ENCODE measurements at regions not wholly inside any gene's neighbourhood (a gene's known extent, or its start where the extent isn't known, plus 50 kb on each side); places are given as distances from the start of the nearest gene placed in this dataset.

GRCh38 chr13:37493775-37494174 is 104.8 kb downstream of the POSTN start:
- H3K4me3 ChIP-seq (ENCODE audit: insufficient read length, low read depth) = no peak overlapping the region
- H3K9me3 ChIP-seq (ENCODE audit: insufficient read depth, low read length) = no peaks in the 10 kb centered on the region
- no peaks in the 10 kb centered on the region for H3K36me3 ChIP-seq (ENCODE audit: insufficient read depth, insufficient read length, low read length)
- no peak for DNase-seq (ENCODE audit: low read depth, low spot score)
- no peak for TF ChIP-seq SUZ12 (IDR thresholded peaks at IDR 0.05; ENCODE audit: extremely low read depth, insufficient read depth, insufficient read length)
- TF ChIP-seq ZNF274 (IDR thresholded peaks at IDR 0.05; ENCODE audit: low read depth, low read length) = no peak
- no peak for TF ChIP-seq YY1 (IDR thresholded peaks at IDR 0.05; ENCODE audit: insufficient read depth, insufficient read length)
- H3K9ac ChIP-seq (ENCODE audit: insufficient read length, low read depth) = no peak overlapping the region
- no peaks in the 10 kb centered on the region for H3K4me1 ChIP-seq (ENCODE audit: insufficient read depth, insufficient read length)
- no peaks in the 10 kb centered on the region for H3K27me3 ChIP-seq (ENCODE audit: insufficient read depth, insufficient read length)

GRCh38 chr13:37492741-37493514 is 105.6 kb downstream of the POSTN start:
- no peak overlapping the region for H3K4me3 ChIP-seq (ENCODE audit: insufficient read length, low read depth)
- H3K9me3 ChIP-seq (ENCODE audit: insufficient read depth, low read length) = no peaks in the 10 kb centered on the region
- H3K9ac ChIP-seq (ENCODE audit: insufficient read length, low read depth) = no peak overlapping the region
- DNase-seq (ENCODE audit: low read depth, low spot score) = no peak
- TF ChIP-seq ZNF274 (IDR thresholded peaks at IDR 0.05; ENCODE audit: low read depth, low read length) (no peak), SUZ12 (IDR thresholded peaks at IDR 0.05; ENCODE audit: extremely low read depth, insufficient read depth, insufficient read length) (no peak), YY1 (IDR thresholded peaks at IDR 0.05; ENCODE audit: insufficient read depth, insufficient read length) (no peak)
- H3K4me1 ChIP-seq (ENCODE audit: insufficient read depth, insufficient read length) = no peaks in the 10 kb centered on the region
- H3K36me3 ChIP-seq (ENCODE audit: insufficient read depth, insufficient read length, low read length) = no peaks in the 10 kb centered on the region
- H3K27me3 ChIP-seq (ENCODE audit: insufficient read depth, insufficient read length) = no peaks in the 10 kb centered on the region

GRCh38 chr13:37492075-37492474 is 106.5 kb downstream of the POSTN start:
- Histone ChIP-seq H3K4me3 (ENCODE audit: insufficient read length, low read depth) (no peak overlapping the region), H3K9me3 (ENCODE audit: insufficient read depth, low read length) (no peaks in the 10 kb centered on the region), H3K36me3 (ENCODE audit: insufficient read depth, insufficient read length, low read length) (no peaks in the 10 kb centered on the region), H3K4me1 (ENCODE audit: insufficient read depth, insufficient read length) (no peaks in the 10 kb centered on the region), H3K9ac (ENCODE audit: insufficient read length, low read depth) (no peak overlapping the region), H3K27me3 (ENCODE audit: insufficient read depth, insufficient read length) (no peaks in the 10 kb centered on the region)
- DNase-seq (ENCODE audit: low read depth, low spot score) = no peak
- no peak for TF ChIP-seq YY1 (IDR thresholded peaks at IDR 0.05; ENCODE audit: insufficient read depth, insufficient read length)
- no peak for TF ChIP-seq ZNF274 (IDR thresholded peaks at IDR 0.05; ENCODE audit: low read depth, low read length)
- no peak for TF ChIP-seq SUZ12 (IDR thresholded peaks at IDR 0.05; ENCODE audit: extremely low read depth, insufficient read depth, insufficient read length)

GRCh38 chr13:37491661-37492060 is 106.9 kb downstream of the POSTN start:
- Histone ChIP-seq H3K4me1 (ENCODE audit: insufficient read depth, insufficient read length) (no peaks in the 10 kb centered on the region), H3K9ac (ENCODE audit: insufficient read length, low read depth) (no peak overlapping the region), H3K27me3 (ENCODE audit: insufficient read depth, insufficient read length) (no peaks in the 10 kb centered on the region), H3K36me3 (ENCODE audit: insufficient read depth, insufficient read length, low read length) (no peaks in the 10 kb centered on the region), H3K4me3 (ENCODE audit: insufficient read length, low read depth) (no peak overlapping the region), H3K9me3 (ENCODE audit: insufficient read depth, low read length) (no peaks in the 10 kb centered on the region)
- TF ChIP-seq SUZ12 (IDR thresholded peaks at IDR 0.05; ENCODE audit: extremely low read depth, insufficient read depth, insufficient read length) = no peak
- TF ChIP-seq ZNF274 (IDR thresholded peaks at IDR 0.05; ENCODE audit: low read depth, low read length) = no peak
- no peak for TF ChIP-seq YY1 (IDR thresholded peaks at IDR 0.05; ENCODE audit: insufficient read depth, insufficient read length)
- no peak for DNase-seq (ENCODE audit: low read depth, low spot score)

GRCh38 chr13:37490176-37490779 is 108.3 kb downstream of the POSTN start:
- TF ChIP-seq ZNF274 (IDR thresholded peaks at IDR 0.05; ENCODE audit: low read depth, low read length) = no peak
- no peak for TF ChIP-seq YY1 (IDR thresholded peaks at IDR 0.05; ENCODE audit: insufficient read depth, insufficient read length)
- no peak for TF ChIP-seq SUZ12 (IDR thresholded peaks at IDR 0.05; ENCODE audit: extremely low read depth, insufficient read depth, insufficient read length)
- Histone ChIP-seq H3K27me3 (ENCODE audit: insufficient read depth, insufficient read length) (no peaks in the 10 kb centered on the region), H3K4me1 (ENCODE audit: insufficient read depth, insufficient read length) (no peaks in the 10 kb centered on the region)

GRCh38 chr13:37488726-37489125 is 109.8 kb downstream of the POSTN start:
- H3K36me3 ChIP-seq (ENCODE audit: insufficient read depth, insufficient read length, low read length) = no peaks in the 10 kb centered on the region
- H3K4me1 ChIP-seq (ENCODE audit: insufficient read depth, insufficient read length) = no peaks in the 10 kb centered on the region
- H3K9me3 ChIP-seq (ENCODE audit: insufficient read depth, low read length) = no peaks in the 10 kb centered on the region
- DNase-seq (ENCODE audit: low read depth, low spot score) = no peak
- no peaks in the 10 kb centered on the region for H3K27me3 ChIP-seq (ENCODE audit: insufficient read depth, insufficient read length)
- no peak overlapping the region for H3K9ac ChIP-seq (ENCODE audit: insufficient read length, low read depth)
- no peak for TF ChIP-seq SUZ12 (IDR thresholded peaks at IDR 0.05; ENCODE audit: extremely low read depth, insufficient read depth, insufficient read length)
- TF ChIP-seq ZNF274 (IDR thresholded peaks at IDR 0.05; ENCODE audit: low read depth, low read length) = no peak
- no peak for TF ChIP-seq YY1 (IDR thresholded peaks at IDR 0.05; ENCODE audit: insufficient read depth, insufficient read length)
- H3K4me3 ChIP-seq (ENCODE audit: insufficient read length, low read depth) = no peak overlapping the region

More at GRCh38 chr13:37490176-37490779, 108.3 kb downstream of the POSTN start:
- Histone ChIP-seq H3K4me3 (ENCODE audit: insufficient read length, low read depth) (no peak overlapping the region), H3K9ac (ENCODE audit: insufficient read length, low read depth) (no peak overlapping the region), H3K9me3 (ENCODE audit: insufficient read depth, low read length) (no peaks in the 10 kb centered on the region), H3K36me3 (ENCODE audit: insufficient read depth, insufficient read length, low read length) (no peaks in the 10 kb centered on the region)
- DNase-seq (ENCODE audit: low read depth, low spot score) = no peak

- Histone ChIP-seq H3K9me3 (ENCODE audit: insufficient read depth, low read length) (no peaks in the 10 kb centered on the region), H3K27me3 (ENCODE audit: insufficient read depth, insufficient read length) (no peaks in the 10 kb centered on the region), H3K9ac (ENCODE audit: insufficient read length, low read depth) (no peak overlapping the region), H3K4me3 (ENCODE audit: insufficient read length, low read depth) (no peak overlapping the region), H3K4me1 (ENCODE audit: insufficient read depth, insufficient read length) (no peaks in the 10 kb centered on the region), H3K36me3 (ENCODE audit: insufficient read depth, insufficient read length, low read length) (no peaks in the 10 kb centered on the region)
- TF ChIP-seq YY1 (IDR thresholded peaks at IDR 0.05; ENCODE audit: insufficient read depth, insufficient read length) (no peak), ZNF274 (IDR thresholded peaks at IDR 0.05; ENCODE audit: low read depth, low read length) (no peak)
- DNase-seq (ENCODE audit: low read depth, low spot score) = no peak
Observed at GRCh38 chr13:37486171-37486681, 112.3 kb downstream of the POSTN start.

Measured in NT2/D1 (cell line).